ENCODE measurements at regions not wholly inside any gene's neighbourhood (a gene's known extent, or its start where the extent isn't known, plus 50 kb on each side); places are given as distances from the start of the nearest gene placed in this dataset.

- Histone ChIP-seq H4K20me1 (ENCODE audit: control insufficient read depth, insufficient read depth, low read length, poor library complexity, severe bottlenecking) (no peaks in the 10 kb centered on the region), H3K27me3 (replicated peaks in 1 of 4; ENCODE audit: control extremely low read depth in 1 of 4, control insufficient read depth in 3 of 4, insufficient read depth in 4 of 4, low read length in 3 of 4) (no peaks in the 10 kb centered on the region), H3K9me3 (ENCODE audit: control extremely low read depth in 1 of 3, control insufficient read depth in 2 of 3, insufficient read depth in 1 of 3, low read length in 2 of 3) (peaks cover 0 to 1% (median 0%) of the 10 kb centered on the region in 3 donors), H3K36me3 (replicated peaks in 1 of 2; ENCODE audit: control extremely low read depth in 1 of 2, control insufficient read depth in 1 of 2, extremely low read depth in 1 of 2, insufficient read depth in 2 of 2, low read length in 1 of 2) (no peaks in the 10 kb centered on the region), H3K4me2 (replicated peaks; ENCODE audit: low read depth, low read length, poor library complexity, severe bottlenecking) (no peak overlapping the region), H3K27ac (ENCODE audit: low read length in 2 of 2) (no peak overlapping the region), H3K9ac (ENCODE audit: low read length) (no peak overlapping the region), H2AFZ (ENCODE audit: insufficient read depth, low read depth, low read length, poor library complexity, severe bottlenecking) (no peak overlapping the region), H3K4me1 (ENCODE audit: control insufficient read depth in 2 of 2, insufficient read depth in 2 of 2, low read length in 2 of 2) (no peaks in the 10 kb centered on the region), H3K4me3 (ENCODE audit: control extremely low read depth in 1 of 5, extremely low read depth in 1 of 5, insufficient read depth in 1 of 5, low read depth in 2 of 5, low read length in 4 of 5) (no peak overlapping the region), H3K79me2 (ENCODE audit: control insufficient read depth, insufficient read depth, low read length) (no peaks in the 10 kb centered on the region)
- TF ChIP-seq EZH2 (IDR thresholded peaks at IDR 0.05; ENCODE audit: borderline replicate concordance, insufficient read depth, low read depth, low read length, poor library complexity, severe bottlenecking) = no peak
- TF ChIP-seq CTCF (IDR thresholded peaks at IDR 0.05) = no peak
- no peak overlapping the region for H3K27ac Mint-ChIP-seq
- no peaks in the 10 kb centered on the region for H3K27me3 Mint-ChIP-seq
- H3K4me1 Mint-ChIP-seq = no peaks in the 10 kb centered on the region
- no peak for DNase-seq
- intact Hi-C loops (cut with micrococcal nuclease) = loop anchor here (10.0 kb wide), 1 partner anchor 1015 kb away; no protein-coding TSS in a partner anchor
- ChIA-PET CTCF (no interaction called here), POLR2A (no interaction called here)
- no peak overlapping the region for H3K4me3 Mint-ChIP-seq
- 90% methylated on average over 1 of the region's 1 CpG for WGBS (ENCODE audit: insufficient coverage)
- ATAC-seq (ENCODE audit: low read depth) = no peak
- H3K9me3 Mint-ChIP-seq (ENCODE audit: insufficient read depth) = peaks cover 2% of the 10 kb centered on the region
Observed at GRCh38 chr21:24369746-24370145, 1237.5 kb downstream of the MRPL39 start.

GRCh38 chr21:24369278-24369677, 1238.0 kb downstream of the MRPL39 start:
- Mint-ChIP-seq H3K4me1 (no peaks in the 10 kb centered on the region), H3K27ac (no peak overlapping the region), H3K27me3 (no peaks in the 10 kb centered on the region), H3K9me3 (ENCODE audit: insufficient read depth) (peaks cover 2% of the 10 kb centered on the region), H3K4me3 (no peak overlapping the region)
- H4K20me1 ChIP-seq (ENCODE audit: control insufficient read depth, insufficient read depth, low read length, poor library complexity, severe bottlenecking) = no peaks in the 10 kb centered on the region
- H3K4me1 ChIP-seq (ENCODE audit: control insufficient read depth in 2 of 2, insufficient read depth in 2 of 2, low read length in 2 of 2) = no peaks in the 10 kb centered on the region
- H3K79me2 ChIP-seq (ENCODE audit: control insufficient read depth, insufficient read depth, low read length) = no peaks in the 10 kb centered on the region
- H3K9ac ChIP-seq (ENCODE audit: low read length) = no peak overlapping the region
- intact Hi-C loops (cut with micrococcal nuclease) = no loop called here
- no peak overlapping the region for H3K4me3 ChIP-seq (ENCODE audit: control extremely low read depth in 1 of 5, extremely low read depth in 1 of 5, insufficient read depth in 1 of 5, low read depth in 2 of 5, low read length in 4 of 5)
- no CpG with 5 or more reads among the region's 2 CpGs for WGBS (ENCODE audit: insufficient coverage)
- H3K27ac ChIP-seq (ENCODE audit: low read length in 2 of 2) = no peak overlapping the region
- H3K4me2 ChIP-seq (replicated peaks; ENCODE audit: low read depth, low read length, poor library complexity, severe bottlenecking) = no peak overlapping the region
- H3K36me3 ChIP-seq (replicated peaks in 1 of 2; ENCODE audit: control extremely low read depth in 1 of 2, control insufficient read depth in 1 of 2, extremely low read depth in 1 of 2, insufficient read depth in 2 of 2, low read length in 1 of 2) = no peaks in the 10 kb centered on the region
- TF ChIP-seq CTCF (IDR thresholded peaks at IDR 0.05) (no peak), EZH2 (IDR thresholded peaks at IDR 0.05; ENCODE audit: borderline replicate concordance, insufficient read depth, low read depth, low read length, poor library complexity, severe bottlenecking) (no peak)
- ATAC-seq (ENCODE audit: low read depth) (no peak), DNase-seq (no peak)
- H3K9me3 ChIP-seq (ENCODE audit: control extremely low read depth in 1 of 3, control insufficient read depth in 2 of 3, insufficient read depth in 1 of 3, low read length in 2 of 3) = peaks cover 0 to 1% (median 0%) of the 10 kb centered on the region in 3 donors
- H2AFZ ChIP-seq (ENCODE audit: insufficient read depth, low read depth, low read length, poor library complexity, severe bottlenecking) = no peak overlapping the region
- CTCF ChIA-PET = no interaction called here
- POLR2A ChIA-PET = no interaction called here
- H3K27me3 ChIP-seq (replicated peaks in 1 of 4; ENCODE audit: control extremely low read depth in 1 of 4, control insufficient read depth in 3 of 4, insufficient read depth in 4 of 4, low read length in 3 of 4) = no peaks in the 10 kb centered on the region

All from B cell (primary cell).